SU-DHL-6 (cell line): ENCODE measurements at regions not wholly inside any gene's neighbourhood (a gene's known extent, or its start where the extent isn't known, plus 50 kb on each side); places are given as distances from the start of the nearest gene placed in this dataset.

ENCODE experiments used
- H2AFZ ChIP-seq: fragments of 200-600 bp; sonication (generic); 2 replicates; pipeline ENCODE4 v1.6.1; 2014; ENCODE audit warnings: low read depth, mild to moderate bottlenecking, moderate library complexity, mixed read lengths, antibody characterized with exemption, low read length; ENCODE audit not compliant: severe bottlenecking
- H3F3A ChIP-seq: fragments of 200-600 bp; shearing (Covaris generic); 2 replicates; pipeline ENCODE4 v1.6.0; 2016; ENCODE audit warnings: antibody characterized with exemption, mild to moderate bottlenecking; ENCODE audit not compliant: insufficient read depth
- H3K27ac ChIP-seq: fragments of 200-600 bp; sonication (generic); 2 replicates; pipeline ENCODE4 v1.5.1; 2016; ENCODE audit warnings: low read depth, mild to moderate bottlenecking, low read length, moderate library complexity, mixed read lengths
- H3K27me3 ChIP-seq: fragments of 200-600 bp; sonication (generic), shearing (Covaris generic); 2 replicates; pipeline ENCODE4 v1.6.0; 2014; ENCODE audit warnings: mild to moderate bottlenecking, low read length
- H3K36me3 ChIP-seq: fragments of 200-600 bp; sonication (generic); 2 replicates; pipeline ENCODE4 v1.6.1; 2014; ENCODE audit warnings: mild to moderate bottlenecking, low read length, mixed read lengths
- H3K4me2 ChIP-seq: fragments of 300-600, 200-600 bp; shearing (Covaris generic), sonication (generic); 2 replicates; pipeline ENCODE4 v1.6.0; 2014; ENCODE audit warnings: low read length, low read depth, mild to moderate bottlenecking; ENCODE audit not compliant: poor library complexity, severe bottlenecking
- H3K4me3 ChIP-seq: fragments of 200-600 bp; sonication (generic); 2 replicates; pipeline ENCODE4 v1.5.1; 2014; ENCODE audit warnings: antibody characterized with exemption, low read length, mild to moderate bottlenecking, mixed read lengths; ENCODE audit not compliant: insufficient read depth, poor library complexity, severe bottlenecking
- H3K79me2 ChIP-seq: fragments of 200-600 bp; sonication (generic); 2 replicates; pipeline ENCODE4 v1.6.1; 2014; ENCODE audit warnings: mild to moderate bottlenecking, low read length, moderate library complexity; ENCODE audit not compliant: insufficient read depth
- H3K9ac ChIP-seq: fragments of 200-600 bp; sonication (generic); 2 replicates; pipeline ENCODE4 v1.7.0; 2014; ENCODE audit warnings: mild to moderate bottlenecking, low read length
- H3K9me2 ChIP-seq: fragments of 200-600 bp; sonication (generic); replicated peaks from 2 replicates; pipeline ENCODE4 v1.6.1; 2014; ENCODE audit warnings: low read length; ENCODE audit not compliant: insufficient read depth
- H3K9me3 ChIP-seq: fragments of 200-600 bp; sonication (generic); 2 replicates; pipeline ENCODE4 v1.6.1; 2014; ENCODE audit warnings: low read length, mixed read lengths; ENCODE audit not compliant: insufficient read depth
- H4K20me1 ChIP-seq: fragments of 200-600 bp; sonication (generic); 2 replicates; pipeline ENCODE4 v1.6.1; 2014; ENCODE audit warnings: low read depth, mild to moderate bottlenecking, antibody characterized with exemption, low read length, moderate library complexity, mixed read lengths
- CTCF ChIP-seq: fragments of 200-600 bp; sonication (generic); IDR thresholded peaks from one replicate; pipeline ENCODE4 v1.5.1; 2017; ENCODE audit warnings: antibody characterized with exemption, mild to moderate bottlenecking, low read length, moderate library complexity; ENCODE audit not compliant: insufficient read depth, poor library complexity, severe bottlenecking
- EZH2phosphoT487 ChIP-seq: fragments of 200-600 bp; sonication (generic), shearing (Covaris generic); conservative IDR thresholded peaks from 2 replicates; pipeline ENCODE4 v1.6.1; 2018; ENCODE audit warnings: mild to moderate bottlenecking, antibody characterized with exemption, low read length, moderate library complexity, mixed read lengths

GRCh38 chr9:126131066-126132010, 195.3 kb upstream of the MVB12B start:
- Histone ChIP-seq H3K4me2 (no peak overlapping the region), H2AFZ (no peak overlapping the region), H3K9me2 (no peaks in the 10 kb centered on the region), H3K79me2 (no peaks in the 10 kb centered on the region), H3F3A (no peaks in the 10 kb centered on the region), H3K27me3 (no peaks in the 10 kb centered on the region), H3K9me3 (no peaks in the 10 kb centered on the region), H3K27ac (no peak overlapping the region), H3K36me3 (no peaks in the 10 kb centered on the region), H3K4me3 (no peak overlapping the region), H3K9ac (no peak overlapping the region), H4K20me1 (no peaks in the 10 kb centered on the region)
- TF ChIP-seq CTCF (no peak), EZH2phosphoT487 (no peak)

- Histone ChIP-seq H4K20me1 (no peaks in the 10 kb centered on the region), H3K4me3 (no peak overlapping the region), H3K79me2 (no peaks in the 10 kb centered on the region), H3K27ac (no peak overlapping the region), H3K9me3 (0 out of 2 replicates have a peak, but pooled peaks cover 1% of the 10 kb centered on the region), H3K9me2 (no peaks in the 10 kb centered on the region), H3K4me2 (no peak overlapping the region), H3F3A (no peaks in the 10 kb centered on the region), H2AFZ (no peak overlapping the region), H3K36me3 (no peaks in the 10 kb centered on the region), H3K27me3 (no peaks in the 10 kb centered on the region), H3K9ac (no peak overlapping the region)
- no peak for TF ChIP-seq CTCF
- TF ChIP-seq EZH2phosphoT487 = no peak
These were observed 193.9 kb upstream of the MVB12B start for GRCh38 chr9:126132746-126133145.

- H3K36me3 ChIP-seq = 0 out of 2 replicates have a peak, but pooled peaks cover 2% of the 10 kb centered on the region
- no peak overlapping the region for H2AFZ ChIP-seq
- H3K4me3 ChIP-seq = no peak overlapping the region
- H3K9me3 ChIP-seq = no peaks in the 10 kb centered on the region
- H3F3A ChIP-seq = no peaks in the 10 kb centered on the region
- H3K9ac ChIP-seq = no peak overlapping the region
- no peaks in the 10 kb centered on the region for H4K20me1 ChIP-seq
- TF ChIP-seq CTCF (no peak), EZH2phosphoT487 (no peak)
- H3K4me2 ChIP-seq = no peak overlapping the region
- H3K27me3 ChIP-seq = no peaks in the 10 kb centered on the region
- no peak overlapping the region for H3K27ac ChIP-seq
- H3K79me2 ChIP-seq = no peaks in the 10 kb centered on the region
- H3K9me2 ChIP-seq = no peaks in the 10 kb centered on the region
These were observed 182.4 kb upstream of the MVB12B start for GRCh38 chr9:126144196-126144595.
